ENCODE measurements at regions not wholly inside any gene's neighbourhood (a gene's known extent, or its start where the extent isn't known, plus 50 kb on each side); places are given as distances from the start of the nearest gene placed in this dataset.

DNA sequence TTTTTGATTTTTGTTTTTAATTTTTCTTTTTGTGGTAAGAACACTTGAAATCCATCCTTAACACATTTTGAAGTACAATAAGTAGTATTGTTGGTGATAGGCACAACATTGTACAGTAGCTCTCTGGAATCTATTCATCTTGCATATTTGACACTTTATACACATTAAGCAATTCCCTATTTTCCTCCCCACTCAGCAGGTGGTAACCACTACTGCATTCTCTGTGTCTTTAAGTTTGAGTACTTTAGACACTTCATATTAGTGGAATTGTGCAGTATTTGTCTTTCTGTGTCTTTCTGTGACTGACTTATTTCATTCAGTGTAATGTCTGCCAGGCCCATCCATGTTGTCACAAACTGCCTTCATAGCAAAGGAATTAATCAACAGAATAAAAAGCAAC lies 471.7 kb upstream of the CDH20 start:
- TF ChIP-seq, protein P1, sequence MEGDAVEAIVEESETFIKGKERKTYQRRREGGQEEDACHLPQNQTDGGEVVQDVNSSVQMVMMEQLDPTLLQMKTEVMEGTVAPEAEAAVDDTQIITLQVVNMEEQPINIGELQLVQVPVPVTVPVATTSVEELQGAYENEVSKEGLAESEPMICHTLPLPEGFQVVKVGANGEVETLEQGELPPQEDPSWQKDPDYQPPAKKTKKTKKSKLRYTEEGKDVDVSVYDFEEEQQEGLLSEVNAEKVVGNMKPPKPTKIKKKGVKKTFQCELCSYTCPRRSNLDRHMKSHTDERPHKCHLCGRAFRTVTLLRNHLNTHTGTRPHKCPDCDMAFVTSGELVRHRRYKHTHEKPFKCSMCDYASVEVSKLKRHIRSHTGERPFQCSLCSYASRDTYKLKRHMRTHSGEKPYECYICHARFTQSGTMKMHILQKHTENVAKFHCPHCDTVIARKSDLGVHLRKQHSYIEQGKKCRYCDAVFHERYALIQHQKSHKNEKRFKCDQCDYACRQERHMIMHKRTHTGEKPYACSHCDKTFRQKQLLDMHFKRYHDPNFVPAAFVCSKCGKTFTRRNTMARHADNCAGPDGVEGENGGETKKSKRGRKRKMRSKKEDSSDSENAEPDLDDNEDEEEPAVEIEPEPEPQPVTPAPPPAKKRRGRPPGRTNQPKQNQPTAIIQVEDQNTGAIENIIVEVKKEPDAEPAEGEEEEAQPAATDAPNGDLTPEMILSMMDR (IDR thresholded peaks at IDR 0.05): no peak
- TF ChIP-seq, protein P2, sequence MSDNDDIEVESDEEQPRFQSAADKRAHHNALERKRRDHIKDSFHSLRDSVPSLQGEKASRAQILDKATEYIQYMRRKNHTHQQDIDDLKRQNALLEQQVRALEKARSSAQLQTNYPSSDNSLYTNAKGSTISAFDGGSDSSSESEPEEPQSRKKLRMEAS (IDR thresholded peaks at IDR 0.05): no peak
- TF ChIP-seq EP300 (IDR thresholded peaks at IDR 0.05) (no peak), HDAC2 (IDR thresholded peaks at IDR 0.05) (no peak), POLR2A (IDR thresholded peaks at IDR 0.05; ENCODE audit: low read length) (no peak), ZNF302 (CRISPR knock-in tag; IDR thresholded peaks at IDR 0.05) (no peak), CEBPB (IDR thresholded peaks at IDR 0.05) (no peak)
